Lower leg skin (tissue), 3 donors: ENCODE measurements at regions not wholly inside any gene's neighbourhood (a gene's known extent, or its start where the extent isn't known, plus 50 kb on each side); places are given as distances from the start of the nearest gene placed in this dataset.

Experiments
- POLR2A ChIP-seq, 2 donors: fragments of 450-650 bp; IDR thresholded peaks; one replicate each; pipeline ENCODE4 v1.6.1; 2016 to 2017; ENCODE audit warnings: antibody characterized with exemption in 2 of 2, mild to moderate bottlenecking in 1 of 2, moderate library complexity in 1 of 2
- TF ChIP-seq, protein P1 (sequence below), 3 donors: fragments of 450-650 bp; IDR thresholded peaks; one replicate each; pipeline ENCODE4 v1.5.1; 2016; ENCODE audit warnings: antibody characterized with exemption in 3 of 3, mild to moderate bottlenecking in 3 of 3, moderate library complexity in 2 of 3

DNA sequence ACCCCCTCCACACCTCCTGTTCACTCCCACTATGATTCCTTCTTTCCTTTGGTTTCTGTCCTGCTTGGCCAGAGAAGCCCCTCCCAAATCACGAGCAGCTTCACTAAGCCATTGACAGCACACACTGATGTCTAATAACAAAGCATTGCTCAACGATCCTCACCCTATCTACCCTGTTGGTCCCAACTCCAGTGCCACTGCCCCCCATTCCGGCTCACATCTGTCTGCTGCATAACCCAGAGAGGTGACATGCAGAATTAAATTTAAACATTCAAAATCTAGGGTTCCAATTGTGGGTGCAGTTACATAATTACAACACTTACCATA lies 236.9 kb downstream of the TTLL7 start:
- no peak for TF ChIP-seq POLR2A (IDR thresholded peaks at IDR 0.05)
- TF ChIP-seq, protein P1, sequence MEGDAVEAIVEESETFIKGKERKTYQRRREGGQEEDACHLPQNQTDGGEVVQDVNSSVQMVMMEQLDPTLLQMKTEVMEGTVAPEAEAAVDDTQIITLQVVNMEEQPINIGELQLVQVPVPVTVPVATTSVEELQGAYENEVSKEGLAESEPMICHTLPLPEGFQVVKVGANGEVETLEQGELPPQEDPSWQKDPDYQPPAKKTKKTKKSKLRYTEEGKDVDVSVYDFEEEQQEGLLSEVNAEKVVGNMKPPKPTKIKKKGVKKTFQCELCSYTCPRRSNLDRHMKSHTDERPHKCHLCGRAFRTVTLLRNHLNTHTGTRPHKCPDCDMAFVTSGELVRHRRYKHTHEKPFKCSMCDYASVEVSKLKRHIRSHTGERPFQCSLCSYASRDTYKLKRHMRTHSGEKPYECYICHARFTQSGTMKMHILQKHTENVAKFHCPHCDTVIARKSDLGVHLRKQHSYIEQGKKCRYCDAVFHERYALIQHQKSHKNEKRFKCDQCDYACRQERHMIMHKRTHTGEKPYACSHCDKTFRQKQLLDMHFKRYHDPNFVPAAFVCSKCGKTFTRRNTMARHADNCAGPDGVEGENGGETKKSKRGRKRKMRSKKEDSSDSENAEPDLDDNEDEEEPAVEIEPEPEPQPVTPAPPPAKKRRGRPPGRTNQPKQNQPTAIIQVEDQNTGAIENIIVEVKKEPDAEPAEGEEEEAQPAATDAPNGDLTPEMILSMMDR (IDR thresholded peaks at IDR 0.05): no peak
